ENCODE measurements at regions not wholly inside any gene's neighbourhood (a gene's known extent, or its start where the extent isn't known, plus 50 kb on each side); places are given as distances from the start of the nearest gene placed in this dataset.

GRCh38 chr18:22514655-22515054 lies 96.9 kb upstream of the CTAGE1 start:
- H3K27ac ChIP-seq, result no peak overlapping the region
- TF ChIP-seq CTCF (conservative IDR thresholded peaks at IDR 0.05), result no peak

DNA sequence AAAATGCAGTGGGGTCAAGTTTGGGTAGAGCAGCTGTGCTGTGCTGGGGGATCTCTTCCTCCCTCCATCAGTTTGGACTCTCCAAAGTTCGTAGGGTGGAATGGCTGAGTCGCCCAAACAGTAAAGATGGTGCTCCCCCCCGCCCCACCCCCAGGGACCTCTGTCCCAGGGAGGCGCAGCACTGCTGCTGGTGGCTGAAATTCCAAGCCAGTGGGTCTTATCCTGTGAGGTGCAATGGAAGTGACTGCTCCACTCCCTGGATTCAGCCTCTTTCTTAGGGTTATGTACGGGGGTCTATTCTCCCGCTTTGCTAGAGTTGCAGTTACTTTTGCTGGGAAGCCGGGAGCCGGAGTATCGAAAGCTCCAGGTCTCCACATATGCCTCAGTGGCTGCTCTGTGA lies 97.5 kb upstream of the CTAGE1 start:
- TF ChIP-seq CTCF (conservative IDR thresholded peaks at IDR 0.05), result no peak
- H3K27ac ChIP-seq, result no peak overlapping the region

DNA sequence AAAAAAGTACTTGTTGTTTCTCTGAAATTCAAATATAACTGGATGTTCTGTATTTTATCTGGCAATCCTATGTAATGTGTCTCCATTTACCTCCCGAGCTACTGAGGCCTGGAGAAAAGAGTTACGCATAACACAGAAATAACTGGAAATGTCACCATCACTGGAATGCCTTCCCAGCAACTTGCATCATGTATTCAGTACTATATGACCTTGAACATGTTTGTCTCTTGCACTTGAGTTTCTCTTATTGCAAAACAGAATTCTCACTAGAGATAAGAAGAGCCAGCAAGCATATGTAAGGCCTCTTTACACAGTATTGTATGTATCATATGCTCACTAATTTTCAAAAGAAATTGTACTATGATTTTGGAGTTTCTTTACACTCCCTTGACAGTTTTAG lies 99.6 kb upstream of the CTAGE1 start:
- no peak for TF ChIP-seq CTCF (conservative IDR thresholded peaks at IDR 0.05)
- H3K27ac ChIP-seq, result no peak overlapping the region

GRCh38 chr18:22521026-22521707 lies 103.5 kb upstream of the CTAGE1 start:
- no peak for TF ChIP-seq CTCF (conservative IDR thresholded peaks at IDR 0.05)
- H3K27ac ChIP-seq, result no peak overlapping the region

DNA sequence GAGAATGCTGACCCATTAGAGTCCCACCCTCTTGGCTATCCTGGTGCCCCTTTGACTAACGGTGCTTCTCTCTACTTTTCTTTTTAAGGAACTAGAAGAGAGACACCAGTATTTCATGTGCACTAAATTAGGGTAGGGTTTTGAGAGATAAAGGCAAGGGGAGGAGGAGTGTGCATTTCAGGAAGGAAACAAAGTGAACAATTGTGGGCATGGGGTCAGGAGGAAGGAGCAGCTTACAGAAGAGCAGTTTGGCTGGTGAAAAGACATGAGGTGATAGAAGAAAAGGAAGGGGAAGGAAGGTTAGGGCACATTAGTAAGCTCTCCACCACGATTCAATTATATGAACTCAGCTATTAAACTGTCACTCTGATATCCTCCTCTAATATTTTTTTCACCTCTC lies 105.8 kb upstream of the CTAGE1 start:
- no peak for TF ChIP-seq CTCF (conservative IDR thresholded peaks at IDR 0.05)
- H3K27ac ChIP-seq, result no peak overlapping the region

DNA sequence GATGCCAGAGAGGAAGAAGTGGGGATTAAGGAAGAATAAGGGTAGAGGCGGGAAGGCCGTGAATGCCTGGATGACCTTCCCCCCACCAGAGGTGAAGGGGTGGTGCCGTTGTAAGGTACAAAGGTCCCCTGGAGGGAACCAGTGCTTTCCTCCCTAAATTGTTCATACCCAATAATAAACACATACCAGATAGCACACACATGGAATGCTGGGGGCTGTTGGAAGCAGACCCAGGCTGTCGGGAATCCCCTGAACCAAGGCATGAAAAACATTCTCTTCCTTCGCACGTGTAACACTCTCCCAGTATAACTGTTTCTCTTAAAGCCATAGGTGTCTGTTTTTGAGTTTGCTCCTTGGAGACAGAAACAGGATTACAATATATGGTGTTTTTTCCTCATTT lies 107.1 kb upstream of the CTAGE1 start:
- no peak for TF ChIP-seq CTCF (conservative IDR thresholded peaks at IDR 0.05)
- no peak overlapping the region for H3K27ac ChIP-seq

- H3K27ac ChIP-seq, result no peak overlapping the region
- no peak for TF ChIP-seq CTCF (conservative IDR thresholded peaks at IDR 0.05)
Observed at GRCh38 chr18:22525313-22525712, 107.6 kb upstream of the CTAGE1 start.

Measured in VCaP (cell line).